Tibial nerve (tissue), 4 donors: ENCODE measurements at regions not wholly inside any gene's neighbourhood (a gene's known extent, or its start where the extent isn't known, plus 50 kb on each side); places are given as distances from the start of the nearest gene placed in this dataset.
"Not testable (repeated sequence)": the region's sequence is repeated elsewhere in the genome, so short reads cannot be mapped to it uniquely, and the experiment has no call there.

Source experiments
- DNase-seq, 2 donors: peaks; one replicate each; pipeline ENCODE4 v3.0.0-alpha.2; 2019; ENCODE audit warnings: low spot score in 2 of 2
- H3K27ac ChIP-seq, 4 donors: fragments of 200-600 bp; sonication (generic) in 3 of 4; one replicate each; pipeline ENCODE4 v1.5.1; 2017 to 2019; ENCODE audit warnings: mild to moderate bottlenecking in 1 of 4
- H3K27me3 ChIP-seq, 2 donors: fragments of 200-600 bp; sonication (generic) in 1 of 2; one replicate each; pipeline versions ENCODE4 v1.5.1 to v1.6.0; 2017 to 2019
- H3K36me3 ChIP-seq, 3 donors: fragments of 200-600 bp; sonication (generic); one replicate each; pipeline ENCODE4 v1.5.1; 2018 to 2019
- H3K4me1 ChIP-seq, 4 donors: fragments of 200-600 bp; sonication (generic) in 3 of 4; one replicate each; pipeline ENCODE4 v1.5.1; 2017 to 2019
- H3K4me3 ChIP-seq, 4 donors: fragments of 200-600 bp; sonication (generic) in 3 of 4; one replicate each; pipeline ENCODE4 v1.5.1; 2017 to 2019; ENCODE audit warnings: mild to moderate bottlenecking in 1 of 4, moderate library complexity in 1 of 4
- H3K9me3 ChIP-seq, 4 donors: fragments of 200-600 bp; sonication (generic) in 3 of 4; one replicate each; pipeline ENCODE4 v1.5.1; 2017 to 2019
- EP300 ChIP-seq, 2 donors: sonication (generic); formaldehyde crosslinking; IDR thresholded peaks; one replicate each; pipeline ENCODE4 v1.6.1; 2017; ENCODE audit warnings: antibody characterized with exemption in 2 of 2, mild to moderate bottlenecking in 1 of 2
- POLR2A ChIP-seq, 2 donors: fragments of 450-650 bp; IDR thresholded peaks; one replicate each; pipeline ENCODE4 v1.6.1; 2017; ENCODE audit warnings: antibody characterized with exemption in 2 of 2, mild to moderate bottlenecking in 2 of 2, moderate library complexity in 2 of 2
- WGBS, 2 donors: methylation state at CpG; one replicate each; pipeline ENCODE4 v1.1.5; 2018; 5-methylcytosine and 5-hydroxymethylcytosine counted together
- TF ChIP-seq, protein P1 (sequence below), 5 experiments: fragments of 200-600 bp in 3 of 5; fragments of 450-650 bp in 2 of 5; sonication (generic) in 3 of 5; IDR thresholded peaks; one replicate each; pipeline ENCODE4 v1.5.1; 2016 to 2019; ENCODE audit warnings: antibody characterized with exemption in 5 of 5, mild to moderate bottlenecking in 3 of 5, moderate library complexity in 2 of 5

GRCh38 chr4:17436047-17436749 is 75.7 kb downstream of the QDPR start:
- H3K4me1 ChIP-seq, DNase-seq, H3K27me3 ChIP-seq, H3K4me3 ChIP-seq, H3K27ac ChIP-seq, H3K9me3 ChIP-seq, H3K36me3 ChIP-seq: not testable (repeated sequence)
- WGBS, 2 donors: 95 to 97% methylated on average over 21 of the region's 21 CpGs

DNA sequence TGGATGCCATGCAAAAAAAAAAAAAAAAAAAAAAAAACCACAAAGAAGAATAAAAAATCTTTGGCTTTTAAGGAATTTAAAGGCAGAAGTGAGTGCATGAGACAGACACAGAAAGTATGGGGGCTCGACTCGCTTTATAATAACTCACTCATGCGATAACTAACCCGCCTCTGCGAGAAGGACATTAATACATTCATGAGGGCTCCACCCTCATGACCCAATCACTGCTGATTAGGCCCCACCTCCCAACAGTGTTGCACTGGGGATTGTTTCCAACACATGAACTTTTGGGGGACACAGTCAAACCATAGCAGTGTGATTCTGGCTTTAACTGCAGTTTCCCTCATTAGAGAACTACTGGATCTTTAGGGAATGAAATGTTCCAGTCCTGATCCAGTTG is 78.1 kb downstream of the QDPR start:
- H3K4me3 ChIP-seq: no peak overlapping the region
- H3K4me1 ChIP-seq: no peaks in the 10 kb centered on the region
- H3K9me3 ChIP-seq: peaks cover 0 to 5% (median 0%) of the 10 kb centered on the region in 4 donors
- no peak for TF ChIP-seq EP300 (IDR thresholded peaks at IDR 0.05)
- TF ChIP-seq, protein P1, sequence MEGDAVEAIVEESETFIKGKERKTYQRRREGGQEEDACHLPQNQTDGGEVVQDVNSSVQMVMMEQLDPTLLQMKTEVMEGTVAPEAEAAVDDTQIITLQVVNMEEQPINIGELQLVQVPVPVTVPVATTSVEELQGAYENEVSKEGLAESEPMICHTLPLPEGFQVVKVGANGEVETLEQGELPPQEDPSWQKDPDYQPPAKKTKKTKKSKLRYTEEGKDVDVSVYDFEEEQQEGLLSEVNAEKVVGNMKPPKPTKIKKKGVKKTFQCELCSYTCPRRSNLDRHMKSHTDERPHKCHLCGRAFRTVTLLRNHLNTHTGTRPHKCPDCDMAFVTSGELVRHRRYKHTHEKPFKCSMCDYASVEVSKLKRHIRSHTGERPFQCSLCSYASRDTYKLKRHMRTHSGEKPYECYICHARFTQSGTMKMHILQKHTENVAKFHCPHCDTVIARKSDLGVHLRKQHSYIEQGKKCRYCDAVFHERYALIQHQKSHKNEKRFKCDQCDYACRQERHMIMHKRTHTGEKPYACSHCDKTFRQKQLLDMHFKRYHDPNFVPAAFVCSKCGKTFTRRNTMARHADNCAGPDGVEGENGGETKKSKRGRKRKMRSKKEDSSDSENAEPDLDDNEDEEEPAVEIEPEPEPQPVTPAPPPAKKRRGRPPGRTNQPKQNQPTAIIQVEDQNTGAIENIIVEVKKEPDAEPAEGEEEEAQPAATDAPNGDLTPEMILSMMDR (IDR thresholded peaks at IDR 0.05): no peak
- no peak for TF ChIP-seq POLR2A (IDR thresholded peaks at IDR 0.05)
- no peaks in the 10 kb centered on the region for H3K36me3 ChIP-seq
- H3K27ac ChIP-seq: no peak overlapping the region
- DNase-seq: no peak
- 90 to 96% methylated on average over 5 of the region's 5 CpGs for WGBS, 2 donors
- H3K27me3 ChIP-seq: no peaks in the 10 kb centered on the region

GRCh38 chr4:17427991-17428390 is 83.9 kb downstream of the QDPR start:
- Histone ChIP-seq H3K4me1 (no peaks in the 10 kb centered on the region), H3K4me3 (no peak overlapping the region), H3K36me3 (no peaks in the 10 kb centered on the region), H3K9me3 (peaks cover 0 to 1% (median 0%) of the 10 kb centered on the region in 4 donors), H3K27me3 (no peaks in the 10 kb centered on the region), H3K27ac (no peak overlapping the region)
- no peak for DNase-seq
- WGBS, 2 donors: 59 to 71% methylated on average over 4 of the region's 4 CpGs
- TF ChIP-seq EP300 (IDR thresholded peaks at IDR 0.05) (no peak), POLR2A (IDR thresholded peaks at IDR 0.05) (no peak)
- TF ChIP-seq, protein P1 (IDR thresholded peaks at IDR 0.05): no peak

GRCh38 chr4:17426222-17426621 is 85.7 kb downstream of the QDPR start:
- no peak for TF ChIP-seq EP300 (IDR thresholded peaks at IDR 0.05)
- TF ChIP-seq, protein P1 (IDR thresholded peaks at IDR 0.05): no peak
- TF ChIP-seq POLR2A (IDR thresholded peaks at IDR 0.05): no peak
- DNase-seq: no peak
- Histone ChIP-seq H3K9me3 (no peaks in the 10 kb centered on the region), H3K27me3 (no peaks in the 10 kb centered on the region), H3K27ac (no peak overlapping the region), H3K4me1 (no peaks in the 10 kb centered on the region), H3K4me3 (no peak overlapping the region), H3K36me3 (no peaks in the 10 kb centered on the region)
- 69 to 73% methylated on average over 5 of the region's 5 CpGs for WGBS, 2 donors

- no peak for DNase-seq
- Histone ChIP-seq H3K27me3 (no peaks in the 10 kb centered on the region), H3K4me3 (no peak overlapping the region), H3K9me3 (peaks cover 0 to 14% (median 0%) of the 10 kb centered on the region in 4 donors), H3K4me1 (no peaks in the 10 kb centered on the region), H3K27ac (no peak overlapping the region), H3K36me3 (no peaks in the 10 kb centered on the region)
- TF ChIP-seq POLR2A (IDR thresholded peaks at IDR 0.05): no peak
- TF ChIP-seq EP300 (IDR thresholded peaks at IDR 0.05): no peak
- TF ChIP-seq, protein P1 (IDR thresholded peaks at IDR 0.05): no peak
- 80% methylated on average over 4 of the region's 4 CpGs for WGBS, 2 donors
Measured at GRCh38 chr4:17418010-17418409, 93.9 kb downstream of the QDPR start.
